ENCODE measurements at regions not wholly inside any gene's neighbourhood (a gene's known extent, or its start where the extent isn't known, plus 50 kb on each side); places are given as distances from the start of the nearest gene placed in this dataset.

GRCh38 chr5:62083247-62083646, 222.8 kb upstream of the KIF2A start:
- no peak for TF ChIP-seq POLR2A (IDR thresholded peaks at IDR 0.05)
- no peak for TF ChIP-seq CTCF (IDR thresholded peaks at IDR 0.05)
- Histone ChIP-seq H3K27me3 (no peaks in the 10 kb centered on the region), H3K4me3 (replicated peaks in 1 of 3) (no peak overlapping the region), H3K36me3 (no peaks in the 10 kb centered on the region), H3K4me1 (no peaks in the 10 kb centered on the region), H3K9me3 (no peaks in the 10 kb centered on the region), H3K27ac (no peak overlapping the region)
- WGBS, 2 donors: 34 to 37% methylated on average over 7 of the region's 7 CpGs
- peak; percentile 42 to 60 for DNase-seq
- intact Hi-C loops (cut with DNase I): no loop called here

DNA sequence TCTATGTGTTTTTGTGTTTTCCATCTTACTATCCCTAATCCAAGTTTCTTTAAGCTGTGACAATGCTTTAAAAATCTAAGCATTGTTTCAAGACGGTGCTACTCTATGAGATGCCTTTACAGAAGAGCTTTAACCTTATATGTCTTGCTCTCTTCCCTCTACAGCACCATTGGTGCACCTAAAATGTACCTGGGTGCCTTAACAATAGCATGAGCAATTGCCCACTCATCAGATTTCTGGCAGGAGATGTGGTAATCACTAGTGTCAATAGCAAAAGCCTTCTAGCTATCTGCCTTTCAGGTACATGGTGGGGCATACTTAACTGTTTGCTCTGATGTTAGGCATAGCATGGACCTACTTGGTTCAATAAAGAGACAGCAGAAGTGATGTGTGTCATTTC, 222.3 kb upstream of the KIF2A start:
- no peaks in the 10 kb centered on the region for H3K4me1 ChIP-seq
- WGBS, 2 donors: 77 to 92% methylated on average over 1 of the region's 1 CpG
- intact Hi-C loops (cut with DNase I): no loop called here

DNA sequence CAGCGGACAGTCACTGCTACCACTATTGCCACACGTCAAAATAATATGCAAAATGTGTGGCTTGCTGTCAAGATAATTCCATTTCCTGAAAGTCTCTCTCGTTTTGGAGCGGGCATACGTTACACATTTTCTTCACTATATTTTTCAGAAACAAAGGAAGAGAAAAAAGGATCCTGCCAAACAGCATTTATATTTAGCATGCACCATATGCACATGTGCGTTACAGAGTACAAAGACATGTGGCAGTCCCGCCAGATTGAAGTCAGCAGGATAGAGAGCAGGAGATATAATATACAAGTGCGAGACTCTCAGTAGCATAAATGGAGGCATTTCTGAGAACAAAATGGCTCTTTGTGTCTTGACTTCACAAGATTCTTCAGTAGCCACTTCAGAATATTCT, 221.6 kb upstream of the KIF2A start:
- intact Hi-C loops (cut with DNase I): no loop called here
- TF ChIP-seq POLR2A (IDR thresholded peaks at IDR 0.05): no peak
- TF ChIP-seq CTCF (IDR thresholded peaks at IDR 0.05): no peak

More for the DNA sequence above, 222.3 kb upstream of the KIF2A start:
- H3K36me3 ChIP-seq: no peaks in the 10 kb centered on the region
- H3K9me3 ChIP-seq: no peaks in the 10 kb centered on the region
- no peak overlapping the region for H3K4me3 ChIP-seq (replicated peaks in 1 of 3)
- H3K27ac ChIP-seq: no peak overlapping the region
- no peak for DNase-seq
- TF ChIP-seq POLR2A (IDR thresholded peaks at IDR 0.05) (no peak), CTCF (IDR thresholded peaks at IDR 0.05) (no peak)
- no peaks in the 10 kb centered on the region for H3K27me3 ChIP-seq

GRCh38 chr5:62090953-62091352, 215.1 kb upstream of the KIF2A start:
- Histone ChIP-seq H3K27me3 (no peaks in the 10 kb centered on the region), H3K4me1 (peaks cover 5 to 7% of the 10 kb centered on the region in 2 donors), H3K27ac (no peak overlapping the region), H3K9me3 (no peaks in the 10 kb centered on the region), H3K4me3 (replicated peaks in 1 of 3) (no peak overlapping the region), H3K36me3 (no peaks in the 10 kb centered on the region)
- no peak for DNase-seq
- no peak for TF ChIP-seq CTCF (IDR thresholded peaks at IDR 0.05)
- TF ChIP-seq POLR2A (IDR thresholded peaks at IDR 0.05): no peak
- intact Hi-C loops (cut with DNase I): no loop called here

More for the DNA sequence above, 221.6 kb upstream of the KIF2A start:
- Histone ChIP-seq H3K36me3 (no peaks in the 10 kb centered on the region), H3K4me3 (replicated peaks in 1 of 3) (no peak overlapping the region), H3K27ac (no peak overlapping the region), H3K9me3 (no peaks in the 10 kb centered on the region), H3K27me3 (no peaks in the 10 kb centered on the region), H3K4me1 (no peaks in the 10 kb centered on the region)
- DNase-seq: no peak
- 94% methylated on average over 8 of the region's 8 CpGs for WGBS, 2 donors

- H3K4me1 ChIP-seq: peaks cover 5 to 7% of the 10 kb centered on the region in 2 donors
- intact Hi-C loops (cut with DNase I): no loop called here
- H3K9me3 ChIP-seq: no peaks in the 10 kb centered on the region
- no peak overlapping the region for H3K4me3 ChIP-seq (replicated peaks in 1 of 3)
- H3K27me3 ChIP-seq: no peaks in the 10 kb centered on the region
- no peak for DNase-seq
- TF ChIP-seq POLR2A (IDR thresholded peaks at IDR 0.05): no peak
- no peak for TF ChIP-seq CTCF (IDR thresholded peaks at IDR 0.05)
- H3K27ac ChIP-seq: no peak overlapping the region
- no peaks in the 10 kb centered on the region for H3K36me3 ChIP-seq
- WGBS, 2 donors: 55 to 58% methylated on average over 2 of the region's 2 CpGs
Observed at GRCh38 chr5:62093411-62093810, 212.6 kb upstream of the KIF2A start.
